H1 (cell line): ENCODE measurements at regions not wholly inside any gene's neighbourhood (a gene's known extent, or its start where the extent isn't known, plus 50 kb on each side); places are given as distances from the start of the nearest gene placed in this dataset.

ENCODE experiments used
- BCL11A ChIP-seq, 2 experiments: IDR thresholded peaks; one replicate each; pipeline ENCODE4 v1.6.1; 2011; ENCODE audit warnings: low read depth in 2 of 2, low read length in 2 of 2, mild to moderate bottlenecking in 2 of 2
- CHD2 ChIP-seq: IDR thresholded peaks from 2 replicates; pipeline ENCODE4 v1.6.1; 2012; ENCODE audit warnings: low read length, improper control_type of control experiment
- CHD7 ChIP-seq: fragments of 300-600 bp; sonication (generic); IDR thresholded peaks from 2 replicates; pipeline ENCODE4 v1.7.1; 2012; ENCODE audit warnings: low read length, moderate library complexity, mild to moderate bottlenecking, inconsistent platforms; ENCODE audit not compliant: insufficient replicate concordance
- CREB1 ChIP-seq: IDR thresholded peaks from 2 replicates; pipeline ENCODE4 v1.6.1; 2012; ENCODE audit warnings: inconsistent platforms
- JUND ChIP-seq: IDR thresholded peaks from 2 replicates; pipeline ENCODE4 v1.6.1; 2011; ENCODE audit warnings: mild to moderate bottlenecking, improper control_type of control experiment, low read length
- KDM5A ChIP-seq: fragments of 200-600 bp; IDR thresholded peaks from 2 replicates; pipeline ENCODE4 v1.7.1; 2012; ENCODE audit warnings: mild to moderate bottlenecking, low read length, inconsistent platforms, mixed read lengths
- MAFK ChIP-seq: IDR thresholded peaks from 2 replicates; pipeline ENCODE4 v1.6.1; 2012; ENCODE audit warnings: low read depth, mild to moderate bottlenecking, improper control_type of control experiment, low read length
- MAX ChIP-seq: IDR thresholded peaks from 2 replicates; pipeline ENCODE4 v1.6.1; 2012; ENCODE audit warnings: inconsistent platforms
- NRF1 ChIP-seq: IDR thresholded peaks from 2 replicates; pipeline ENCODE4 v1.6.1; 2011; ENCODE audit warnings: mild to moderate bottlenecking, low read depth, low read length, improper control_type of control experiment
- PHF8 ChIP-seq: fragments of 200-600 bp; sonication (generic); conservative IDR thresholded peaks from 2 replicates; pipeline ENCODE4 v1.7.1; 2012; ENCODE audit warnings: low read depth, mild to moderate bottlenecking, inconsistent platforms, low read length, moderate library complexity
- POLR2AphosphoS5 ChIP-seq: IDR thresholded peaks from 2 replicates; pipeline ENCODE4 v1.6.1; 2011; ENCODE audit warnings: low read depth, low read length
- POU5F1 ChIP-seq: IDR thresholded peaks from 2 replicates; pipeline ENCODE4 v1.6.1; 2011; ENCODE audit warnings: low read depth, mild to moderate bottlenecking, low read length, moderate library complexity
- TAF1 ChIP-seq: IDR thresholded peaks from 2 replicates; pipeline ENCODE4 v1.6.1; 2011; ENCODE audit warnings: mild to moderate bottlenecking, low read depth, low read length

- TF ChIP-seq CHD7 (no peak), CREB1 (no peak), KDM5A (no peak), NRF1 (no peak), CHD2 (no peak), MAX (no peak), JUND (no peak), TAF1 (no peak), POU5F1 (no peak), BCL11A (IDR thresholded peaks at IDR 0.05; ENCODE audit: low read depth in 2 of 2, low read length in 2 of 2) (no peak), PHF8 (no peak), MAFK (no peak), POLR2AphosphoS5 (no peak)
Observed at GRCh38 chr14:62369919-62370560, 607.8 kb downstream of the SNAPC1 start (continued).
